GM12878 (cell line): ENCODE measurements at regions not wholly inside any gene's neighbourhood (a gene's known extent, or its start where the extent isn't known, plus 50 kb on each side); places are given as distances from the start of the nearest gene placed in this dataset.

Experiments
- ATAC-seq: fragments of 200-7000 bp; cut with Tn5 transposase; 3 replicates; pipeline ENCODE4 v1.9.1; 2020; ENCODE audit warnings: mild to moderate bottlenecking, moderate library complexity
- BruUV-seq: library from RNA; stranded (reverse); fragments of 400-500 nt; replicated peaks from 2 replicates; lab custom pipeline; 2021; lab: Mats Ljungman, UMichigan
- CTCF ChIA-PET: fragments of 300-600 bp; sonication (Branson Sonifier 250); formaldehyde crosslinking; extraction: SDS; loops from one replicate; lab custom pipeline; 2021; ENCODE audit warnings: inconsistent platforms; lab: Yijun Ruan, JAX
- POLR2A ChIA-PET: fragments of 350-600 bp; formaldehyde crosslinking; extraction: SDS; loops from one replicate; lab custom pipeline; 2021; ENCODE audit warnings: inconsistent platforms; lab: Charles Lee
- RAD21 ChIA-PET: fragments of 300-600 bp; sonication (Branson Sonifier 250); formaldehyde crosslinking; loops from one replicate; lab custom pipeline; 2023; ENCODE audit warnings: antibody characterized with exemption; ENCODE audit not compliant: unreplicated experiment; lab: Charles Lee
- SMC1A ChIA-PET: fragments of 300-600 bp; sonication (Branson Sonifier 250); formaldehyde crosslinking; loops from one replicate; lab custom pipeline; 2023; ENCODE audit not compliant: unreplicated experiment, uncharacterized antibody; lab: Charles Lee
- DNase-seq: peaks from one replicate; pipeline ENCODE4 v3.0.0-alpha.2; 2011; ENCODE audit warnings: low read depth, low spot score
- FAIRE-seq: peaks from 3 replicates; lab custom pipeline; 2011; peaks lifted over from hg19 to GRCh38; lab: Jason Lieb, UNC
- H2AFZ ChIP-seq: 2 replicates; pipeline ENCODE4 v1.6.0; 2011; ENCODE audit warnings: low read depth, low read length, control low read depth; ENCODE audit not compliant: control insufficient read depth
- H3K27ac ChIP-seq: 2 replicates; pipeline ENCODE4 v1.5.1; 2011; ENCODE audit warnings: control low read depth; ENCODE audit not compliant: control insufficient read depth, insufficient read depth
- H3K27me3 ChIP-seq, 2 experiments: replicated peaks in 1 of 2; 2 replicates each; pipeline versions ENCODE4 v1.6.0 to v1.6.1; 2011; ENCODE audit warnings: low read length in 1 of 2; ENCODE audit not compliant: control insufficient read depth in 2 of 2, insufficient read depth in 2 of 2
- H3K36me3 ChIP-seq, 2 experiments: 2 replicates each; pipeline ENCODE4 v1.5.1; 2011; ENCODE audit warnings: low read length in 1 of 2; ENCODE audit not compliant: control insufficient read depth in 2 of 2, insufficient read depth in 2 of 2
- H3K4me1 ChIP-seq: 2 replicates; pipeline ENCODE4 v1.6.1; 2011; ENCODE audit warnings: mild to moderate bottlenecking, low read length, moderate library complexity, mixed read lengths; ENCODE audit not compliant: control insufficient read depth, insufficient read depth
- H3K4me2 ChIP-seq: 2 replicates; pipeline ENCODE4 v1.6.0; 2011; ENCODE audit warnings: control low read depth; ENCODE audit not compliant: control insufficient read depth, insufficient read depth
- H3K4me3 ChIP-seq: fragments of 200-600 bp; sonication (generic); 2 replicates; pipeline ENCODE4 v1.5.1; 2016
- H3K79me2 ChIP-seq: 2 replicates; pipeline ENCODE4 v1.6.0; 2011; ENCODE audit warnings: low read length; ENCODE audit not compliant: control insufficient read depth, insufficient read depth
- H3K9ac ChIP-seq: 2 replicates; pipeline ENCODE4 v1.8.0; 2011; ENCODE audit warnings: low read length, control low read depth, mixed read lengths; ENCODE audit not compliant: control insufficient read depth, insufficient read depth
- H3K9me3 ChIP-seq: replicated peaks from 3 replicates; pipeline ENCODE4 v1.5.1; 2011; ENCODE audit warnings: mild to moderate bottlenecking, low read length; ENCODE audit not compliant: control insufficient read depth, insufficient read depth
- H4K20me1 ChIP-seq: 2 replicates; pipeline ENCODE4 v1.6.0; 2011; ENCODE audit not compliant: control insufficient read depth, insufficient read depth
- ETV6 ChIP-seq, 2 experiments: fragments of 450-650 bp in 1 of 2; IDR thresholded peaks in 1 of 2; conservative IDR thresholded peaks in 1 of 2; 2 replicates each; pipeline ENCODE4 v1.6.1; 2014; ENCODE audit warnings: antibody characterized with exemption in 1 of 2, borderline replicate concordance in 1 of 2, low read depth in 1 of 2, mild to moderate bottlenecking in 1 of 2, moderate library complexity in 1 of 2
- IKZF1 ChIP-seq: fragments of 450-650 bp; conservative IDR thresholded peaks from 2 replicates; pipeline ENCODE4 v1.6.1; 2017; ENCODE audit warnings: antibody characterized with exemption, mild to moderate bottlenecking
- NFIC ChIP-seq: IDR thresholded peaks from 2 replicates; pipeline ENCODE4 v1.6.1; 2012; ENCODE audit warnings: low read depth, mild to moderate bottlenecking, inconsistent platforms, low read length, moderate library complexity
- RUNX3 ChIP-seq: IDR thresholded peaks from 2 replicates; pipeline ENCODE4 v1.6.1; 2012; ENCODE audit warnings: low read length, inconsistent platforms
- WGBS: methylation state at CpG from one replicate; pipeline ENCODE4 v1.1.6; 2016; ENCODE audit warnings: low lambda C conversion rate; ENCODE audit not compliant: insufficient replicate concordance, insufficient coverage; ENCODE audit errors: missing lambda C conversion rate; 5-methylcytosine and 5-hydroxymethylcytosine counted together
- in situ Hi-C: fragments of 300-500 bp; cut with MboI; formaldehyde crosslinking; loops from 9 replicates; pipeline ENCODE4 v1.14.3; 2018; ENCODE audit warnings: mixed read lengths
- intact Hi-C: fragments of 100-400 bp; cut with micrococcal nuclease; formaldehyde crosslinking; loops from one replicate; pipeline ENCODE4 v1.14.2; 2022; ENCODE audit not compliant: unreplicated experiment
- TF ChIP-seq, protein P1 (sequence below): fragments of 450-650 bp; formaldehyde crosslinking; IDR thresholded peaks from 2 replicates; pipeline ENCODE4 v1.4.0; 2022; ENCODE audit warnings: mild to moderate bottlenecking, moderate library complexity

DNA sequence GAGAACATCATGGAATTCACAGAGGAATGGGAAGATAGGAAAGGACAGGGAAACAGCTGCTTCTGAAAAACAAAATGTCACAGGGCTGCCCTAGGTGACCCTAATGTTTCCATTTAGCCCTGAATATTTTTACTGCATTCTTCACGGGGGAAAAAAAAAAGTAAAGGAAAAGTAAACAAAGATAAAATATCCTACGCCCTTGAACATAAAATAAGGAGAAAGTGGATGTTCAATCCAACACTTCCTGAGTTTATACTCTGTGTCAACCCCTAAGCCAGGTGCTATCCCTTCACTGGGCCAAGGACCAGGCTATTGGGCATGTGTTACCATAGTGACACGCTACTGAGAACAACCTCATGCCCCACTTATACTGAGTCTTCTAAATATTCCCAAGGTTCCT is 84.7 kb downstream of the FAM76B start (continued):
- TF ChIP-seq, protein P1, sequence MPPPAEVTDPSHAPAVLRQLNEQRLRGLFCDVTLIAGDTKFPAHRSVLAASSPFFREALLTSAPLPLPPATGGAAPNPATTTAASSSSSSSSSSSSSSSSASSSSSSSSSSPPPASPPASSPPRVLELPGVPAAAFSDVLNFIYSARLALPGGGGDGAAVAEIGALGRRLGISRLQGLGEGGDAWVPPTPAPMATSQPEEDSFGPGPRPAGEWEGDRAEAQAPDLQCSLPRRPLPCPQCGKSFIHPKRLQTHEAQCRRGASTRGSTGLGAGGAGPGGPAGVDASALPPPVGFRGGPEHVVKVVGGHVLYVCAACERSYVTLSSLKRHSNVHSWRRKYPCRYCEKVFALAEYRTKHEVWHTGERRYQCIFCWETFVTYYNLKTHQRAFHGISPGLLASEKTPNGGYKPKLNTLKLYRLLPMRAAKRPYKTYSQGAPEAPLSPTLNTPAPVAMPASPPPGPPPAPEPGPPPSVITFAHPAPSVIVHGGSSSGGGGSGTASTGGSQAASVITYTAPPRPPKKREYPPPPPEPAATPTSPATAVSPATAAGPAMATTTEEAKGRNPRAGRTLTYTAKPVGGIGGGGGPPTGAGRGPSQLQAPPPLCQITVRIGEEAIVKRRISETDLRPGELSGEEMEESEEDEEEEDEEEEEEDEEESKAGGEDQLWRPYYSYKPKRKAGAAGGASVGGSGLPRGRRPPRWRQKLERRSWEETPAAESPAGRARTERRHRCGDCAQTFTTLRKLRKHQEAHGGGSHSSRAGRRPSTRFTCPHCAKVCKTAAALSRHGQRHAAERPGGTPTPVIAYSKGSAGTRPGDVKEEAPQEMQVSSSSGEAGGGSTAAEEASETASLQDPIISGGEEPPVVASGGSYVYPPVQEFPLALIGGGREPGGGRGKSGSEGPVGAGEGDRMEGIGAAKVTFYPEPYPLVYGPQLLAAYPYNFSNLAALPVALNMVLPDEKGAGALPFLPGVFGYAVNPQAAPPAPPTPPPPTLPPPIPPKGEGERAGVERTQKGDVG = no peak
- no peak for TF ChIP-seq IKZF1

DNA sequence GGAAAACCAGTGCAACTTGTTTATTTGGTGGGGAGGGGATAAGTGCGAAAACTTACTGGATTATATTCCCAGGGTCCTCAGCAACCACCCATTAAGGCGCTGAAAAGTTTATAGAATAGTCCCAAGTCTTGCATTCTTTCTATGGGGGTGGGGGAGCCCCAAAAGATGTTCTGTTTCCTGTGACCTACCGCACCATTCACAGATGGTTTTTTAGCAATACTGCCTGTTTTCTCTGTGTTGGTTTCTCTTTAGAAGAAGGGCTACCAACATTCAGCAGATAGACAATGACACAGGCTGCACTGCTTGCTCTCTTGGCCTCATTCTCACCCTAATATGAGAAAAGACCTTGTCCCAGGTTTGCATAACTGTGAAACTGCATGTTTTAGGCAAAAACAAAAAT is 86.5 kb downstream of the FAM76B start:
- Histone ChIP-seq H3K4me3 (no peak overlapping the region), H4K20me1 (no peaks in the 10 kb centered on the region), H3K36me3 (no peaks in the 10 kb centered on the region), H3K9me3 (no peaks in the 10 kb centered on the region)
- CTCF ChIA-PET = interaction anchor here (0.6 to 17.7 kb wide), 12 partner anchors 8 to 546 kb away, joined by 3 to 590 read pairs (median 4); partner anchors contain the start of gene SESN3
- ATAC-seq = no peak
- BruUV-seq = no TSS peak
- intact Hi-C loops = loop anchor here (5.0 to 10.0 kb wide), 3 partner anchors 218 to 328 kb away; no protein-coding TSS in a partner anchor
- TF ChIP-seq RUNX3 (0 out of 2 replicates have a peak, but pooled peaks have one; percentile 15), NFIC (0 out of 2 replicates have a peak, but pooled peaks have one; percentile 18), ETV6 (conservative IDR thresholded peaks at IDR 0.05 in 1 of 2, IDR thresholded peaks at IDR 0.05 in 1 of 2; ENCODE audit: borderline replicate concordance in 1 of 2, low read depth in 1 of 2) (no peak)
- TF ChIP-seq, all 136 proteins: peak for 2
- in situ Hi-C loops = no loop called here
- WGBS = 27% methylated on average over 3 of the region's 3 CpGs
- FAIRE-seq (no peak), DNase-seq (no peak)
- Histone ChIP-seq H2AFZ (no peak overlapping the region), H3K27ac (no peak overlapping the region), H3K9ac (no peak overlapping the region), H3K4me2 (peak overlapping the region; percentile 28; the same call in 1 of the 2 replicates), H3K27me3 (no peaks in the 10 kb centered on the region), H3K79me2 (no peaks in the 10 kb centered on the region), H3K4me1 (peaks cover 18% of the 10 kb centered on the region)
- POLR2A ChIA-PET = interaction anchor here (0.8 to 2.3 kb wide), 6 partner anchors 8 to 550 kb away, joined by 3 to 8 read pairs (median 4); partner anchors contain the start of gene SESN3
- SMC1A ChIA-PET = interaction anchor here (0.7 to 20.2 kb wide), 21 partner anchors 8 to 548 kb away, joined by 3 to 474 read pairs (median 7); partner anchors contain the start of gene SESN3
- RAD21 ChIA-PET = interaction anchor here (0.8 to 12.7 kb wide), 13 partner anchors 9 to 546 kb away, joined by 3 to 425 read pairs (median 6); partner anchors contain the start of gene SESN3
